Neural cell (in vitro differentiated cells): ENCODE measurements at regions not wholly inside any gene's neighbourhood (a gene's known extent, or its start where the extent isn't known, plus 50 kb on each side); places are given as distances from the start of the nearest gene placed in this dataset.

Source experiments
- H2AFZ ChIP-seq: fragments of 200-600, 300-800 bp; sonication (generic), shearing (Covaris generic); 2 replicates; pipeline ENCODE4 v1.6.0; 2014; ENCODE audit warnings: low read depth, mild to moderate bottlenecking, antibody characterized with exemption, low read length, moderate library complexity
- H3F3A ChIP-seq: fragments of 200-600 bp; shearing (Covaris generic); 2 replicates; pipeline ENCODE4 v1.6.1; 2016; ENCODE audit warnings: mild to moderate bottlenecking, moderate library complexity, mixed read lengths, antibody characterized with exemption, low read length; ENCODE audit not compliant: insufficient read depth, poor library complexity, severe bottlenecking
- H3K27ac ChIP-seq: fragments of 200-600, 300-800 bp; sonication (generic), shearing (Covaris generic); 2 replicates; pipeline ENCODE4 v1.5.1; 2014; ENCODE audit warnings: mild to moderate bottlenecking, low read length, moderate library complexity
- H3K27me3 ChIP-seq: fragments of 300-800, 200-600 bp; sonication (generic), shearing (Covaris generic); 2 replicates; pipeline ENCODE4 v1.6.0; 2014; ENCODE audit warnings: mild to moderate bottlenecking, low read depth, low read length, moderate library complexity; ENCODE audit not compliant: insufficient read depth
- H3K36me3 ChIP-seq: fragments of 300-800, 200-600 bp; sonication (generic), shearing (Covaris generic); 2 replicates; pipeline ENCODE4 v1.5.1; 2014; ENCODE audit warnings: mild to moderate bottlenecking, antibody characterized with exemption, low read length, moderate library complexity; ENCODE audit not compliant: insufficient read depth
- H3K4me2 ChIP-seq: fragments of 300-800, 200-600 bp; sonication (generic), shearing (Covaris generic); 2 replicates; pipeline ENCODE4 v1.6.0; 2014; ENCODE audit warnings: mild to moderate bottlenecking, low read length
- H3K4me3 ChIP-seq: fragments of 300-800, 200-600 bp; sonication (generic), shearing (Covaris generic); 2 replicates; pipeline ENCODE4 v1.5.1; 2014; ENCODE audit warnings: mild to moderate bottlenecking, low read length, moderate library complexity
- H3K79me2 ChIP-seq: fragments of 200-600 bp; shearing (Covaris generic); replicated peaks from 2 replicates; pipeline ENCODE4 v1.6.0; 2014; ENCODE audit warnings: mild to moderate bottlenecking, low read length, moderate library complexity; ENCODE audit not compliant: insufficient read depth
- H3K9ac ChIP-seq: fragments of 300-800, 200-600 bp; sonication (generic), shearing (Covaris generic); 2 replicates; pipeline ENCODE4 v1.6.1; 2016; ENCODE audit warnings: mild to moderate bottlenecking, low read length, mixed read lengths
- H3K9me2 ChIP-seq: fragments of 200-600 bp; shearing (Covaris generic); 2 replicates; pipeline ENCODE4 v1.6.1; 2016; ENCODE audit warnings: mild to moderate bottlenecking, low read length, mixed read lengths; ENCODE audit not compliant: insufficient read depth
- H3K9me3 ChIP-seq: fragments of 200-600, 300-800 bp; sonication (generic), shearing (Covaris generic); 2 replicates; pipeline ENCODE4 v1.6.1; 2016; ENCODE audit warnings: mild to moderate bottlenecking, mixed run types, low read length, moderate library complexity, mixed read lengths
- H4K20me1 ChIP-seq: fragments of 200-600 bp; shearing (Covaris generic); 2 replicates; pipeline ENCODE4 v1.6.1; 2016; ENCODE audit warnings: mild to moderate bottlenecking, mixed run types; ENCODE audit not compliant: insufficient read depth
- CTCF ChIP-seq: fragments of 450-650 bp; IDR thresholded peaks from 2 replicates; pipeline ENCODE4 v1.5.1; 2014; ENCODE audit warnings: antibody characterized with exemption, mild to moderate bottlenecking, moderate library complexity; ENCODE audit not compliant: poor library complexity, severe bottlenecking
- EP300 ChIP-seq: fragments of 450-650 bp; conservative IDR thresholded peaks from 2 replicates; pipeline ENCODE4 v1.6.1; 2014; ENCODE audit warnings: antibody characterized with exemption, mild to moderate bottlenecking, moderate library complexity; ENCODE audit not compliant: poor library complexity, severe bottlenecking
- EZH2 ChIP-seq: fragments of 200-600, 300-800 bp; shearing (Covaris generic), sonication (generic); IDR thresholded peaks from 2 replicates; pipeline ENCODE4 v1.6.1; 2014; ENCODE audit warnings: antibody characterized with exemption, low read length, borderline replicate concordance, mild to moderate bottlenecking; ENCODE audit not compliant: insufficient read depth, poor library complexity, severe bottlenecking
- MXI1 ChIP-seq: fragments of 450-650 bp; conservative IDR thresholded peaks from 2 replicates; pipeline ENCODE4 v1.6.1; 2014; ENCODE audit warnings: antibody characterized with exemption, mild to moderate bottlenecking; ENCODE audit not compliant: poor library complexity, severe bottlenecking
- POLR2AphosphoS5 ChIP-seq: IDR thresholded peaks from 2 replicates; pipeline ENCODE4 v1.6.1; 2012
- RAD21 ChIP-seq: fragments of 450-650 bp; conservative IDR thresholded peaks from 2 replicates; pipeline ENCODE4 v1.6.1; 2014; ENCODE audit warnings: antibody characterized with exemption, mild to moderate bottlenecking, moderate library complexity
- REST ChIP-seq: IDR thresholded peaks from 2 replicates; pipeline ENCODE4 v1.6.1; 2012; ENCODE audit warnings: borderline replicate concordance
- SMC3 ChIP-seq: fragments of 450-650 bp; conservative IDR thresholded peaks from 2 replicates; pipeline ENCODE4 v1.6.1; 2014; ENCODE audit warnings: antibody characterized with exemption, mild to moderate bottlenecking, moderate library complexity; ENCODE audit not compliant: poor library complexity
- TAF1 ChIP-seq: IDR thresholded peaks from 2 replicates; pipeline ENCODE4 v1.6.1; 2012; ENCODE audit warnings: low read depth

- H4K20me1 ChIP-seq = no peaks in the 10 kb centered on the region
Measured at GRCh38 chr4:160675550-160675949, 1488.2 kb downstream of the FSTL5 start.

DNA sequence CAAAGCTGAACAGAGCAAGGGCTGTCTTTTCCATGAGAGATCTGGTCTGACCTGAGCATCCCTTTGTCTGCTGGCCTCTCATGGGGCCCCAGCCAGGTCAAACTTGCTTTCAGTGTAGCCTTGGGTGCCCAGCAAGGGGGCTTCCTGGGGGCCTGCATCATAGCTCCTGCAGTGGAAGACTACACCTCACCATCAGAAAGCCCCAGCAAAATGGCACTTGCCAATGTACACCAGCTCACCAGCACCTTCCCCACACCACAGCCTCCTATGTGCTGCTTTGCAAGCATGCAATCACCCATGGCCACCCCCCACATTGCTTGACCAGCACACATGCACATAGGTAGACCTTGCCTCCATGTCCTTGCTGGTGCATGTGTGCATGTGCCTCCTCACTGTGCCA lies 1478.1 kb downstream of the FSTL5 start:
- Histone ChIP-seq H4K20me1 (no peaks in the 10 kb centered on the region), H3K27me3 (no peaks in the 10 kb centered on the region), H3K4me3 (no peak overlapping the region), H3K9ac (no peak overlapping the region), H3K9me2 (no peaks in the 10 kb centered on the region), H2AFZ (no peak overlapping the region), H3K36me3 (no peaks in the 10 kb centered on the region), H3K4me2 (no peak overlapping the region), H3K9me3 (no peaks in the 10 kb centered on the region), H3K27ac (no peak overlapping the region), H3F3A (no peaks in the 10 kb centered on the region), H3K79me2 (no peaks in the 10 kb centered on the region)
- TF ChIP-seq MXI1 (no peak), RAD21 (no peak), SMC3 (no peak), EP300 (no peak), POLR2AphosphoS5 (no peak), TAF1 (no peak), REST (no peak)

More at GRCh38 chr4:160675550-160675949, 1488.2 kb downstream of the FSTL5 start:
- no peak overlapping the region for H3K9ac ChIP-seq
- no peaks in the 10 kb centered on the region for H3K27me3 ChIP-seq
- no peak overlapping the region for H3K4me2 ChIP-seq
- no peaks in the 10 kb centered on the region for H3F3A ChIP-seq
- H3K9me3 ChIP-seq = no peaks in the 10 kb centered on the region
- H3K4me3 ChIP-seq = no peak overlapping the region
- H2AFZ ChIP-seq = no peak overlapping the region
- no peaks in the 10 kb centered on the region for H3K79me2 ChIP-seq
- no peaks in the 10 kb centered on the region for H3K36me3 ChIP-seq
- no peak for TF ChIP-seq EZH2
- TF ChIP-seq REST = no peak
- no peak for TF ChIP-seq SMC3
- TF ChIP-seq EP300 = no peak
- TF ChIP-seq RAD21 = no peak
- no peak for TF ChIP-seq MXI1
- no peak for TF ChIP-seq TAF1
- no peak for TF ChIP-seq POLR2AphosphoS5
- no peak for TF ChIP-seq CTCF
- H3K27ac ChIP-seq = no peak overlapping the region
- H3K9me2 ChIP-seq = no peaks in the 10 kb centered on the region
